Right ventricle myocardium superior (tissue), 1 donor: ENCODE measurements at regions not wholly inside any gene's neighbourhood (a gene's known extent, or its start where the extent isn't known, plus 50 kb on each side); places are given as distances from the start of the nearest gene placed in this dataset.

Experiments
- ATAC-seq: fragments of 200-7000 bp; cut with Tn5 transposase; one replicate; pipeline ENCODE4 v1.9.1; 2020; ENCODE audit warnings: mild to moderate bottlenecking; ENCODE audit not compliant: poor library complexity
- DNase-seq: peaks from one replicate; pipeline ENCODE4 v3.0.0-alpha.2; 2020
- intact Hi-C: fragments of 100-400 bp; cut with DNase I; formaldehyde crosslinking; loops from one replicate; pipeline ENCODE4 v1.11.2; 2022
- donor health status: DM: no; HTN: yes; CAD: no; lungs with severe emphysema.

DNA sequence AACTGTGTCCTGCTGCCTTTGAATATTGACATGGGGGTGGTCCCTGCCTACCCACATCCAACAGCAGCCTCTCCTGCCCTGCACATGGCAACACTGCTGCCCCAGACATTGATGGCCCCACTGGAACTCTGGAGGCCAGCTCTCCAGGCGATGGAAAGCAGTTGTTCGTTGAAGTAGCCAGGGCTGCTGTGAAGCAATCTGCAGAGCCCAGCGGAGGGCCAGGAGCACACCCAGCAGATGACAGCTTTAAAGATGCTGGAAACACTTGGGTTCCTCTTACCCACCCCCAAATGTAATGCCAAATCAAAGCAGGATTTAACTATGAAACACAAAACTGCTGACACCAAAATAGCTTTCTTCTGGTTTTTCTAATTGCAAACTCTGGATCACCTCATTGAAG is 165.6 kb upstream of the NAV2 start:
- peak; percentile 47 for DNase-seq
- intact Hi-C loops, result no loop called here
- ATAC-seq, result no peak

DNA sequence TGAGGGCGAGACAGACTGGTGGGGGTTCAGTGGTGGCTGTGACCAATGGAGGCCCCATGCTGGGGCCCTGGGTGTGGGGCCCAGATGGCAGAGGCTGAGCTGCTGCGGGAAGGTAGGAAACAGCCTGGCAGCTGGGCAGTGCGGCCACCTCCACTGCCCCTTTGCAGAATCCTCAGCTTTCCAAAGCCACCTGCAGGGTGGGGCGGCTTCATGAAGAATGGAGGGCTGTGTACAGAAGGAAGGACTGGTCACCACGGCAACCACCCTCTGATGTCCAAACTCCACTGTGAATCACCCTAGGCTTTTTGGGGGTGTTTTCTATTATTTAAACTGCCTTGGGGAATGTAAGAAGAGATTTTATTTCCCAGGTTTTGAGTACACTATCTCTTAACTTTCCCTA is 166.3 kb upstream of the NAV2 start:
- DNase-seq (no peak), ATAC-seq (no peak)
- intact Hi-C loops, result no loop called here

DNA sequence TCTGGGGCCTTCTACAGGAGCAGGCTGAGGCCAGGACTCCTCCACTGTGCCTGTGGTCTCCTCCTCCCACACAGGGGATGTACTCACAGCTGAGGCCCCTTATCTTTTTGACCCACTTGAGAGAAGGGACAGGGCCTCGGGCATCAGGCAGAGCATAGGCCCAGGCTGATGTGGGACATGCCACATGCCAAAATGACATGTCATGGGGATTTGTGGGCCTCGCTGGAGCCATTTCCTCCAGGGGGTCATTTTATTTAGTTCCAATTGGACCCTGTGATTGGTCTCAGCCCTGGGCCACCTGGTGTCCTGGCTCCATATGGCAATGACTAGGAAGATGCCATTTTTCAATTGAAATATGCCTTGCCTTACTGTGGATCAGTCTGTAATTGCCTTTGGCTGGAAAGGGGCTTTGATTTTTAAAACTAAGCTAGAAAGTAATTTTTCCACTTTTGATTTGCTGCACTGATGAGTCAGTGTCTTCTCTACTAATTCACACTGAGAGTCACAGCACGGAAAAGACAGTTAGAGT is 171.1 kb upstream of the NAV2 start:
- no peak for ATAC-seq
- intact Hi-C loops, result no loop called here

DNA sequence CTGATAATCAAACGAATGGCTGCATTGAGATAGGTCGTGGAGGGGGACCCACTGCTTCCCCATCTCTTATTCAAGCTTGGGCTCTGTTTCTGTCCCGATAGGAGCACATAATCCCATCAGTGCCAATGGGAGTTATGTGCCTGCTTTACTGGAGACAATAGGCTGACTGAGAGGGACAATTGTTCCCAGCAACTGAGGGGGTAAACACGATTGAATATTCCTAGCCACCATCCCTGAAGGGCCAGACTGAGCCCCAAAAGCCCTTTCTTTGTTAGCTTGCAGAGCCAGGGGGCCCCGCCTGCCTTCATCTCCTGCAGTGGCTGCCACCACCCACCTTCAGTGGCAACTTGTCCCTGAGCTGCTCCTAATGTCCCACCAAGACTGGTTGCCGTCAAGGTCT is 172.8 kb upstream of the NAV2 start:
- intact Hi-C loops, result no loop called here
- no peak for ATAC-seq
- DNase-seq, result no peak

More for the DNA sequence above, 171.1 kb upstream of the NAV2 start:
- no peak for DNase-seq

DNA sequence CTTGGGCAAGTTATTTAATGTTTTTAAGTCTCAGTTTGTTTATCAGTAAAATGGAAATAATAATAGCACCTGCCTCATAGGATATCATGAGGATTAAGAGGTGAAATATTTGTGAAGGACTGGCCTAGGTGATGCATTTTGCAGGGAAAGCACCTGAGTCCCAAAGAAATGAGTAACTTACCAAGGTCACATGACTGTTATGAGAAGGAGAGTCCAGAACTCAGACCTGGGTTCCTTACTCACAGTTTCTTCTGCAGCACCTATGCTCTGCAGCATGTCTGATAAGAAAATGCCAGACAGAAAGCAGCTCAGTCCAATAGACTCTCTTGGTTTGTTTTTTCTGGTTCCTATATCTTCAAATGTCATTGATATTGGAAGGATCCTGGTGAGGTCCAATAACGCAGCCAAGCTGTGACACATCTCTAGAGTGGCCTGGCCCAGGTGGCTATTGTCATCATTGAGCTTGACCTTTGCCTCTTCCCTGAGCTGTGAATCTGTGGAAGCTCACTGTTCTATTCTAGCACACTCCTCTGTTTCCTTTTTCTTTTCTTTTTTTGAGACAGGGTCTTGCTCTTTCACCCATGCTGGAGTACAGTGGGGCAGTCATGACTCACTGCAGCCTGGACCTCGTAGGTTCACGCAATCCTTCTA is 174.7 kb upstream of the NAV2 start:
- ATAC-seq (no peak), DNase-seq (no peak)
- intact Hi-C loops, result no loop called here

GRCh38 chr11:19536131-19536530 is 176.5 kb upstream of the NAV2 start:
- intact Hi-C loops, result no loop called here
- DNase-seq (no peak), ATAC-seq (no peak)

DNA sequence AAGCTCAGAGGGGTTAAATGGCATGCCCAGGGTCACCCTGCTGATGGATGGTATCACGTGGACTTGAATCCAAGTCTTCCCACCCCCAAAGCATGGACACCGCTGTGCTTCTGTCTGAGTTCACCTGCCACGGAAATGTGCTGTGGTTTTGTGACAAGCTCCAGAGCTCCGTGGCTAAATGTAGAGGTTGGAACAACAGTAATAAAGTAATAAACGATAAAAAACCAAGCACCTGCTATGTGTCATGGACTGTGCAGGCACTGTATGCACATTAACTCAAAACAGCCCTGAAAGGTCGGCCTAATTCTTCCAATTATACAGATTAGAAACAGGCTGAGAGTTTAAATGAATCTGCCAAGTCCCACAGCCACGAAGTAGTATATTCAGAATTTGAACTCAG is 182.1 kb upstream of the NAV2 start:
- ATAC-seq, result no peak
- intact Hi-C loops, result no loop called here
- no peak for DNase-seq

DNA sequence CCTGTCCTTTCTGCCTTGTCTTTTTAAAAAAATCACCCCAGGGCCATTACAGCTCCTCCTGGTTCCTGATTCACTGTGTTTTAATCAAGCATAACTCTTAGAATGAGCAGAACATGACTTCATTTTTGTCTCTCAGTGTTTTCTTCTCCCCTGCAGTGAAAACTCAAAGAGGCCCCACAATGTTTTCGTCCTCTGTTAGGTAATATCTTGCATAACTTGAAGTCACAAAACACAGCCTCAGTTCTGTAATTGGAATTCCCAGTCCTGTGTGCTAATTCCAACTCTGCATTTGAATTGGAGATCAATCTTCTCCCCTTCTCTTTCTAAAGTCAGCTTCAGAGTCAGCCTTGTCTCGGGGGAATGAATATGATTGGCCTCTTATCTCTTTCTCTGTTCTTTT is 186.5 kb upstream of the NAV2 start:
- DNase-seq, result no peak
- intact Hi-C loops, result no loop called here
- ATAC-seq, result no peak

DNA sequence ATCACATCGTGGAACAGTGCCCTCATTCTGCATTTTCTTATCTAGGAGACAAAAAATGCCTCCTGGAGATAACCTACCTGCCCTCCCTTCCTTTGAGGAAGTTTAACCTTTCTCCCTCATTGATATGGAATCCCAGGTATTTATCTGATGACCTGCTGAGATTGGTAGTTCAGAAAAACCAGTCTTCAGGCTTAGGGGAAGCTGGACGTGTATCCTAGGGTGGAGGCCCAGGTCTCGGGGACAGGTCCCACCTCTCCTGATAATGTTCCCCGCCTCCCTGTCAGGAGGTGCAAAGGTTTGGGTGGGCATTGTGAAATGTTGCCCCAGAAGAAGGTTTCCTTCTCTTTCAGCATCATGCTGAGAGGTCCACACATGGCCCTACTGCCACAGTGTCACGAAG is 186.9 kb upstream of the NAV2 start:
- DNase-seq (no peak), ATAC-seq (no peak)
- intact Hi-C loops, result no loop called here

GRCh38 chr11:19525276-19525675 is 187.4 kb upstream of the NAV2 start:
- no peak for ATAC-seq

DNA sequence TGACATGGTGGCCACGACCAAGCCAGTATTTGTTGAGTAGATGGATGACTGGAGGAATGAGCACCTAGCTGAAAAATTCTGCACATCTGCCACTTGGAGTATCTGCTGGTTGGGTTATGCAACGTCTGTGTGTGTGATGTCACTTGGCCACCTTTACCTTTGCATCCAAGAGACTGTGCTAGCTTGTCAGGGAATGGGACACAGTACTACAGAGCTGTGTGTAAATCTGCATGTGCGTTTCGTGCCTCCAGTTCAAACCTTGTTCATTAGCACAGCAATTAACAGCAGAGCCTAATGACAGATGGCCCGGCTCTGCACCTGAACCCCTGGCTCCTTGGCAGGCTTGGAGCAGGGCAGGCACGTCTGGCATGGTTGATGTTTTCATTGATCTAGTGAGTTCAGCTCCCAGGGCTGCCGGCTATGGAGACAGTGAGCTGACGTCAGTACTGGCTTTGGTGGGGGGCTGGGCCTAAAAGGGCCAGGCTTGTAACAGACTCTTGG is 188.4 kb upstream of the NAV2 start:
- intact Hi-C loops, result no loop called here
- DNase-seq, result no peak
- no peak for ATAC-seq

More at GRCh38 chr11:19525276-19525675, 187.4 kb upstream of the NAV2 start:
- no peak for DNase-seq
- intact Hi-C loops, result no loop called here

DNA sequence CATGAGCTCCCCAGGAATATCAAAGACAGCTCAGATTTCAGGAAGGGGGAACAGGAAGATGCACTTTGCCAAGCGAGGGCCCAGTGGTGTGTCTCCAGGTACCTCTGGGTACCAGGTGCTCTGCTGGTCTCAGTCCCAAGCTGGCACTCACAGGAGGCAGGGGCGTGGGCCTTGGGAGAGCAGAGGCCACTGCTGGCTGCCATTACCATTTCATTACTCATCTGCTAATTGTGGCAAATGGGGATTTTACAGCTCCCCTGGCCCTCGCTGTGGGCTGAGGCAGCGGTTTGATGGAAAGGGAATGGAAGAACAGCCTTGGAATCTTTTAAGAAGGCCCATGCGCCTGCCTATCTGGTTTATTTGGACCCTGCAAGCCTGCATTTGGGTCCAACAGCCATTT is 192.0 kb upstream of the NAV2 start:
- ATAC-seq (no peak), DNase-seq (no peak)
- intact Hi-C loops, result no loop called here

GRCh38 chr11:19519912-19520641 is 192.6 kb upstream of the NAV2 start:
- DNase-seq, result no peak
- ATAC-seq, result no peak
- intact Hi-C loops, result no loop called here

- DNase-seq (no peak), ATAC-seq (no peak)
- intact Hi-C loops, result no loop called here
Measured at GRCh38 chr11:19519353-19519752, 193.3 kb upstream of the NAV2 start.

DNA sequence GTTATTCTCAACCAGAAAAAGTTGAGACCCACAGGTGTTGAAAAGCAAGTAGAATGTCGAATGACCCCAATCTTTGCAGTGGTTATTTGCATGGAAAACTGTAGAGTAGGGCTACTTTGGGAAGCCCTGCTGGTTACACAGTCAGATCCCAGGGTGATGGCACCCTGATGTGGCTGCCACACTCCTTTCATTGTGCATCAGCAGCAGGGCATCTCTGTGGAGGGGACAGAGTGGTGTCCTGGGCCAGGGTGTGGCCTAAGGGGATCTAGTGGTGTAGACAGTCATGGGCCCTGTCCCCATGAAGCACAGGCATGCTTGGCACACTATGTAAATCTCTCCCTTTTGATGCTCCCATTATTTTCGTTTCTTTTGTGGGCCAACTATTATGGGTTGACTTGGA is 199.4 kb upstream of the NAV2 start:
- no peak for ATAC-seq
- DNase-seq, result no peak
- intact Hi-C loops, result no loop called here

GRCh38 chr11:19512618-19513017 is 200.0 kb upstream of the NAV2 start:
- no peak for DNase-seq
- ATAC-seq, result no peak
- intact Hi-C loops, result no loop called here

DNA sequence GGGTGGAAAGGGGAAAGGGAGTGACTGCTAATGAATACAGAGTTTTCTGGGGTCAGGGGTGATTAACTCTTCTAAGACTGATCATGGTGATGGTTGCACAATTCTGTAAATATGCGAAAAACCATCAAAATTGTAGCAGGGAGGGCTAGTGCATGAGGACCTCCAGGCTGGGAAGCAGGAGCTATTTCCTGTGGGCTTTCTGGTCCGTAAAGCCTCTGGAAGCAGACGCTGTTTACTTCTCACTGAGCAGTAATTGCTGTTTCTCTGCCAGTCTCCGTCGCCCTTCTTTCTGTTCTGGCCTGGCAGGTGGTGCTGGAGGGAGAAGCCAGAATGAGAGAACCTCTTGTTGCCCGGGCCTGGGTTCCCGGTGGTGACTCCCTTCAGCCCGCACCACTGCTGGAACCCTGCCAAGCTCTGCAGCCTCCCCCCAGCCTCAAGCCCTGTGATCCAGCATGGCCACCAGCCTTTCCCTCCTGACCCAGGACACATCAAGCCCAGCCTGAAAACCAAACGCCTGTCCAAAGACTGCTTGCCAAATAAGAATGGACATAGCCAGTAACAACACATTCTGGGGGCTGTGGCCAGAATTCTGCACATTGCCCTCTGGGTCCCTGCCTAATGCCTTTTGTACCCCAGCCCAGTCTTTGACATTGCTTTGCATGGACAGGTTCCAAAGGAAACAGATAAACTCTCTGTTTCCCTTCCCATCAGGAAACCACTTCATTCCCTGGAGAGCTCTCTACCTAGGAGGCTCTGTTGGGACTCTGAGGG is 201.0 kb upstream of the NAV2 start:
- ATAC-seq, result peak; percentile 71
- peak; percentile 67 for DNase-seq
- intact Hi-C loops, result no loop called here

GRCh38 chr11:19511066-19511412 is 201.6 kb upstream of the NAV2 start:
- ATAC-seq, result no peak
- DNase-seq, result no peak
- intact Hi-C loops, result no loop called here

GRCh38 chr11:19510468-19510867 is 202.2 kb upstream of the NAV2 start:
- no peak for ATAC-seq

DNA sequence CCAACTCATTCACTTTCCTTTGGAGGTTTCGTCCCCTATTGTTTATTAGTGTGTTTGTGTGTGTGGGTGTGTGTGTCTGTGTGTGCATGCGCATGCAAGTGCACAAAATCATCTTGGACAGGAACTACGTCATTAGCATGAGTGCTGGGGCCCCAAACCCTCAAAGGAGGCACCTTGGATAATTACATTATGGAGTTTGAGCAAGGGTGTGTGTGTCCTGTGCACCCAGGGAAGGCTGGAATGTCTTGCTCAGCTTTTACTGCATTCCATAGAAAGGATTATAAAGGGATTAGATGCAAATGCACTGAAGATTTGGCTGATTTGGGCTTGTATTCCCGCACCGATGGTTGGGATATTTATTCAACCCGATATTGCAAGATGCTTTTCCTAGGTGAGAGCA is 203.4 kb upstream of the NAV2 start:
- no peak for ATAC-seq
- intact Hi-C loops, result no loop called here

More at GRCh38 chr11:19510468-19510867, 202.2 kb upstream of the NAV2 start:
- intact Hi-C loops, result no loop called here
- no peak for DNase-seq

More for the DNA sequence above, 203.4 kb upstream of the NAV2 start:
- DNase-seq, result no peak
